ENCODE measurements at regions not wholly inside any gene's neighbourhood (a gene's known extent, or its start where the extent isn't known, plus 50 kb on each side); places are given as distances from the start of the nearest gene placed in this dataset.

DNA sequence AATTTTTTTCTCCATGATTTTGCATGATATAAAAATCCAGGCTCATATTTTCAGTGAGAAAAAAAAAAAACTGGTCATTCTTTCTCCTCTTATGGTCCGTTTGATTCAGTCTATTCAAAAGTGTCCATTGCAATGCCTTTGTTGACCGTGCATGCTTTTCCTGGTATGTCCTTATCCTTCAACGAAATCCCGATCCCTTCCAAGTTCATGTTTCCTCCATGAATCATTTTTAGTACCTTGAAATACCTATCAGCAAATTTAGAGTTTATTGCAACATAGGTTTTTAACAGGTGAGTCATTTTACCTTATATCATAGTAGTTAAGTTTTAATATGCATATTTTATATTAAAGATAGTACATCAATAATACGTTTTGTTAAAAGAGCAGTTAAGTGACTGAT lies 773.8 kb upstream of the CHD1 start:
- DNase-seq: no peak
- H3K4me1 ChIP-seq (ENCODE audit: insufficient read depth, low read length): no peaks in the 10 kb centered on the region
- H3K27me3 ChIP-seq (ENCODE audit: insufficient read depth, low read length, poor library complexity): no peaks in the 10 kb centered on the region
- no peaks in the 10 kb centered on the region for H3K79me2 ChIP-seq (ENCODE audit: insufficient read depth, low read length)
- no peak overlapping the region for H2AFZ ChIP-seq (ENCODE audit: low read depth, low read length)
- no peak overlapping the region for H3K9ac ChIP-seq (ENCODE audit: low read depth, low read length)
- TF ChIP-seq EZH2 (IDR thresholded peaks at IDR 0.05; ENCODE audit: borderline replicate concordance, low read depth, low read length, severe bottlenecking): no peak
- TF ChIP-seq, protein P1, sequence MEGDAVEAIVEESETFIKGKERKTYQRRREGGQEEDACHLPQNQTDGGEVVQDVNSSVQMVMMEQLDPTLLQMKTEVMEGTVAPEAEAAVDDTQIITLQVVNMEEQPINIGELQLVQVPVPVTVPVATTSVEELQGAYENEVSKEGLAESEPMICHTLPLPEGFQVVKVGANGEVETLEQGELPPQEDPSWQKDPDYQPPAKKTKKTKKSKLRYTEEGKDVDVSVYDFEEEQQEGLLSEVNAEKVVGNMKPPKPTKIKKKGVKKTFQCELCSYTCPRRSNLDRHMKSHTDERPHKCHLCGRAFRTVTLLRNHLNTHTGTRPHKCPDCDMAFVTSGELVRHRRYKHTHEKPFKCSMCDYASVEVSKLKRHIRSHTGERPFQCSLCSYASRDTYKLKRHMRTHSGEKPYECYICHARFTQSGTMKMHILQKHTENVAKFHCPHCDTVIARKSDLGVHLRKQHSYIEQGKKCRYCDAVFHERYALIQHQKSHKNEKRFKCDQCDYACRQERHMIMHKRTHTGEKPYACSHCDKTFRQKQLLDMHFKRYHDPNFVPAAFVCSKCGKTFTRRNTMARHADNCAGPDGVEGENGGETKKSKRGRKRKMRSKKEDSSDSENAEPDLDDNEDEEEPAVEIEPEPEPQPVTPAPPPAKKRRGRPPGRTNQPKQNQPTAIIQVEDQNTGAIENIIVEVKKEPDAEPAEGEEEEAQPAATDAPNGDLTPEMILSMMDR (IDR thresholded peaks at IDR 0.05; ENCODE audit: borderline replicate concordance, extremely low read depth, low read length, poor library complexity, severe bottlenecking): no peak
- no peaks in the 10 kb centered on the region for H3K9me3 ChIP-seq (ENCODE audit: insufficient read depth, low read length, severe bottlenecking)
- no peak overlapping the region for H3K4me2 ChIP-seq (ENCODE audit: insufficient read depth, low read length)
- ATAC-seq (ENCODE audit: insufficient read depth, low read depth): no peak
- H3K4me3 ChIP-seq (ENCODE audit: low read depth in 1 of 2, low read length in 2 of 2): no peak overlapping the region
- no peaks in the 10 kb centered on the region for H3K36me3 ChIP-seq (ENCODE audit: insufficient read depth, low read length)
- H3K27ac ChIP-seq (ENCODE audit: low read length): no peak overlapping the region
- H4K20me1 ChIP-seq (ENCODE audit: insufficient read depth, low read length): no peaks in the 10 kb centered on the region

DNA sequence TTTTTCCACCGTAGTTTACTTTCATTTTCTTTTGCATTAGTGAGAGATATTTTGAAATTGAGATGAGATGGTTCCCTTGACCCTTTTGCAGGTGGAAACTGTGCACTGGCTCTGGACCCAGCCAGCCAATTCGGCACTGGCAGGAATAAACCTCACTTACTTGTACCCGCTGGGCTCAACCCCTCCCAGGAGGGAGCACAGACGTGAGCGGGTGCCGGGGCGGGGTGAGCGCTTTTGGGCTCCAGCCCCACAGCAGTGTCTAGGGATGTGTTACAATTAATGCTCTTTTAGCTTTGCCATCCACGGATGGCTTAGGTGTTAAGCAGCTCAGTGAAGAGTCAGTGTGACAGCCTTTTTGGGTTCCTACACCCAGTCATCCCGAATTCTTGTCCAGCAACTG lies 766.1 kb upstream of the CHD1 start:
- H3K36me3 ChIP-seq (ENCODE audit: insufficient read depth, low read length): no peaks in the 10 kb centered on the region
- H3K9ac ChIP-seq (ENCODE audit: low read depth, low read length): no peak overlapping the region

DNA sequence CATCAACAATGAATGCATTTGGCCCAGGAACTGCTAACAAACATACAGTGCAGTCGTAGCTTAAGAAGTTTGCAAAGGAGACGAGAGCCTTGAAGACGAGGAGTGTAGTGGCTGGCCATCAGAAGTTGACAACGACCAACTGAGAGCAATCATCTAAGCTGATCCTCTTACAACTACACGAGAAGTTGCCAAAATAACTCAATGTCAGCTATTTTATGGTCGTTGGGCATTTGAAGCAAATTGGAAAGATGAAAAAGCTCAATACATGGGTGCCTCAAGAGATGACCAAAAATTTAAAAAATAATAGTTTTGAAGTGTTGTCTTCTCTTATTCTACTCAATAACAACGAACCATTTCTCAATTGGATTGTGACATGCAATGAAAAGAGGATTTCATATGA lies 757.7 kb upstream of the CHD1 start:
- Histone ChIP-seq H4K20me1 (ENCODE audit: insufficient read depth, low read length) (no peaks in the 10 kb centered on the region), H3K4me1 (ENCODE audit: insufficient read depth, low read length) (no peaks in the 10 kb centered on the region), H3K36me3 (ENCODE audit: insufficient read depth, low read length) (no peaks in the 10 kb centered on the region), H2AFZ (ENCODE audit: low read depth, low read length) (no peak overlapping the region), H3K9ac (ENCODE audit: low read depth, low read length) (no peak overlapping the region), H3K27ac (ENCODE audit: low read length) (no peak overlapping the region), H3K9me3 (ENCODE audit: insufficient read depth, low read length, severe bottlenecking) (no peaks in the 10 kb centered on the region), H3K4me2 (ENCODE audit: insufficient read depth, low read length) (no peak overlapping the region), H3K27me3 (ENCODE audit: insufficient read depth, low read length, poor library complexity) (no peaks in the 10 kb centered on the region), H3K4me3 (ENCODE audit: low read depth in 1 of 2, low read length in 2 of 2) (no peak overlapping the region), H3K79me2 (ENCODE audit: insufficient read depth, low read length) (no peaks in the 10 kb centered on the region)
- ATAC-seq (ENCODE audit: insufficient read depth, low read depth) (no peak), DNase-seq (no peak)
- TF ChIP-seq EZH2 (IDR thresholded peaks at IDR 0.05; ENCODE audit: borderline replicate concordance, low read depth, low read length, severe bottlenecking): no peak
- TF ChIP-seq, protein P1 (IDR thresholded peaks at IDR 0.05; ENCODE audit: borderline replicate concordance, extremely low read depth, low read length, poor library complexity, severe bottlenecking): no peak

More for the DNA sequence above, 766.1 kb upstream of the CHD1 start:
- Histone ChIP-seq H3K27ac (ENCODE audit: low read length) (no peak overlapping the region), H3K9me3 (ENCODE audit: insufficient read depth, low read length, severe bottlenecking) (no peaks in the 10 kb centered on the region), H3K4me3 (ENCODE audit: low read depth in 1 of 2, low read length in 2 of 2) (no peak overlapping the region), H3K4me2 (ENCODE audit: insufficient read depth, low read length) (no peak overlapping the region), H2AFZ (ENCODE audit: low read depth, low read length) (no peak overlapping the region), H3K27me3 (ENCODE audit: insufficient read depth, low read length, poor library complexity) (no peaks in the 10 kb centered on the region), H3K79me2 (ENCODE audit: insufficient read depth, low read length) (no peaks in the 10 kb centered on the region), H3K4me1 (ENCODE audit: insufficient read depth, low read length) (no peaks in the 10 kb centered on the region), H4K20me1 (ENCODE audit: insufficient read depth, low read length) (no peaks in the 10 kb centered on the region)
- TF ChIP-seq, protein P1 (IDR thresholded peaks at IDR 0.05; ENCODE audit: borderline replicate concordance, extremely low read depth, low read length, poor library complexity, severe bottlenecking): no peak
- no peak for TF ChIP-seq EZH2 (IDR thresholded peaks at IDR 0.05; ENCODE audit: borderline replicate concordance, low read depth, low read length, severe bottlenecking)
- no peak for DNase-seq
- no peak for ATAC-seq (ENCODE audit: insufficient read depth, low read depth)

DNA sequence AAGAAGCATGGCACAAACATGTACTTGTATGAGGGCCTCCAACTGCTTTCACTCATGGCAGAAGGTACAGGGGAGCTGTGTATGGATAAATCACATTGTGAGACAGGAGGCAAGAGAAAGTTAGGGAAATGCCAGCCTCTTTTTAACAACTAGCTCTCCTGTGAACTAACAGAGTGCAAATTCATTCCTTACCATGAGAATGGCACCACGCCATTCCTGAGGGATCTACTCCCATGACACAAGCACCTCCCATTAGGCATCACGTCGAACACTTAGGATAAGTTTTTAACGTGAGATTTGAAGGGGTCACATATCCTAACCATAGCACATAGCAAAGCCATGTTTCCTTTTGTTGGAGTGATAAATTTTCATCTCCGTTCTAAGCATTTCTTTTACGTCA lies 747.2 kb upstream of the CHD1 start:
- Histone ChIP-seq H2AFZ (ENCODE audit: low read depth, low read length) (no peak overlapping the region), H3K36me3 (ENCODE audit: insufficient read depth, low read length) (no peaks in the 10 kb centered on the region), H3K4me1 (ENCODE audit: insufficient read depth, low read length) (no peaks in the 10 kb centered on the region), H4K20me1 (ENCODE audit: insufficient read depth, low read length) (no peaks in the 10 kb centered on the region), H3K9ac (ENCODE audit: low read depth, low read length) (no peak overlapping the region), H3K4me3 (ENCODE audit: low read depth in 1 of 2, low read length in 2 of 2) (no peak overlapping the region), H3K79me2 (ENCODE audit: insufficient read depth, low read length) (no peaks in the 10 kb centered on the region), H3K4me2 (ENCODE audit: insufficient read depth, low read length) (no peak overlapping the region), H3K9me3 (ENCODE audit: insufficient read depth, low read length, severe bottlenecking) (no peaks in the 10 kb centered on the region), H3K27ac (ENCODE audit: low read length) (no peak overlapping the region), H3K27me3 (ENCODE audit: insufficient read depth, low read length, poor library complexity) (no peaks in the 10 kb centered on the region)
- ATAC-seq (ENCODE audit: insufficient read depth, low read depth) (no peak), DNase-seq (no peak)
- TF ChIP-seq EZH2 (IDR thresholded peaks at IDR 0.05; ENCODE audit: borderline replicate concordance, low read depth, low read length, severe bottlenecking): no peak
- TF ChIP-seq, protein P1 (IDR thresholded peaks at IDR 0.05; ENCODE audit: borderline replicate concordance, extremely low read depth, low read length, poor library complexity, severe bottlenecking): no peak
